DND-41 (cell line): ENCODE measurements at regions not wholly inside any gene's neighbourhood (a gene's known extent, or its start where the extent isn't known, plus 50 kb on each side); places are given as distances from the start of the nearest gene placed in this dataset.
A peak's percentile ranks its signal among the peaks of the same experiment; 100 is the strongest.

Experiments
- ATAC-seq: fragments of 200-7000 bp; cut with Tn5 transposase; 3 replicates; pipeline ENCODE4 v1.9.1; 2021; ENCODE audit warnings: low read depth; ENCODE audit not compliant: insufficient read depth
- DNase-seq: peaks from one replicate; pipeline ENCODE4 v3.0.0-alpha.2; 2020
- H2AFZ ChIP-seq: 2 replicates; pipeline ENCODE4 v1.6.0; 2012; ENCODE audit warnings: low read depth, low read length
- H3K27ac ChIP-seq: 2 replicates; pipeline ENCODE4 v1.5.1; 2012; ENCODE audit warnings: low read length, inconsistent platforms
- H3K27me3 ChIP-seq: fragments of 200-600 bp; sonication (generic); 2 replicates; pipeline ENCODE4 v1.6.0; 2012; ENCODE audit warnings: low read length, mild to moderate bottlenecking, inconsistent platforms; ENCODE audit not compliant: insufficient read depth, poor library complexity
- H3K36me3 ChIP-seq: 2 replicates; pipeline ENCODE4 v1.5.1; 2012; ENCODE audit warnings: low read length, inconsistent platforms; ENCODE audit not compliant: insufficient read depth
- H3K4me1 ChIP-seq: 2 replicates; pipeline ENCODE4 v1.5.1; 2012; ENCODE audit warnings: mild to moderate bottlenecking, low read length; ENCODE audit not compliant: insufficient read depth
- H3K4me2 ChIP-seq: 2 replicates; pipeline ENCODE4 v1.6.0; 2012; ENCODE audit warnings: mild to moderate bottlenecking, moderate library complexity, low read length, inconsistent platforms; ENCODE audit not compliant: insufficient read depth
- H3K4me3 ChIP-seq, 2 experiments: fragments of 200-600 bp in 1 of 2; shearing (Covaris generic) in 1 of 2; 2 replicates each; pipeline ENCODE4 v1.5.1; 2012 to 2016; ENCODE audit warnings: inconsistent platforms in 2 of 2, low read length in 2 of 2, mild to moderate bottlenecking in 2 of 2, low read depth in 1 of 2, moderate library complexity in 1 of 2
- H3K79me2 ChIP-seq: 2 replicates; pipeline ENCODE4 v1.6.0; 2012; ENCODE audit warnings: low read length, inconsistent platforms; ENCODE audit not compliant: insufficient read depth
- H3K9ac ChIP-seq: 2 replicates; pipeline ENCODE4 v1.6.0; 2012; ENCODE audit warnings: low read depth, mild to moderate bottlenecking, inconsistent platforms, low read length, moderate library complexity
- H3K9me3 ChIP-seq: 2 replicates; pipeline ENCODE4 v1.5.1; 2012; ENCODE audit warnings: low read length, moderate library complexity, mild to moderate bottlenecking, inconsistent platforms; ENCODE audit not compliant: insufficient read depth, severe bottlenecking
- H4K20me1 ChIP-seq: 2 replicates; pipeline ENCODE4 v1.6.0; 2012; ENCODE audit warnings: low read length; ENCODE audit not compliant: insufficient read depth
- EZH2 ChIP-seq: IDR thresholded peaks from 3 replicates; pipeline ENCODE4 v1.6.1; 2012; ENCODE audit warnings: borderline replicate concordance, low read depth, mild to moderate bottlenecking, moderate library complexity, low read length, inconsistent platforms; ENCODE audit not compliant: severe bottlenecking
- TF ChIP-seq, protein P1 (sequence below): IDR thresholded peaks from 2 replicates; pipeline ENCODE4 v1.5.1; 2012; ENCODE audit warnings: borderline replicate concordance, low read length, moderate library complexity, mild to moderate bottlenecking; ENCODE audit not compliant: poor library complexity, severe bottlenecking; ENCODE audit errors: extremely low read depth

DNA sequence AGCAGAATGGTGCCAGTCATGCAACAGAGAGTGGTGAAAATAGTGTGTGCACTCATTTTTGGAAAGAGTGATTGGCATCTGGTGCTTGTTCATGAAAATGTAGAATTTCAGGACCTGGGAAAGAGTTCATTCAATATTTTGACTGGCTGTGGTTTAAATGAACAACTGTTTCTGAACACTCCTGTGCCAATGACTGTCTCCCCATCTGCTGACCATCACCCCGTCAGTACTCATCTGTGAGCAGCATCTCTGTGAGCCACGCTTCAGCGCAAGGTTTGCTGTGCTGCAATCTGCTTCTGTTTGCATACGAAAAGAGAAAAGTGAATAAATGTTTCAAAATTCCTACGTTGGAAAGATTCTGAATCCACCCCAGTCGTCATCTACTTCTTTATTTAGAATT, 77.9 kb upstream of the RUNX1 start:
- no peak for DNase-seq
- H4K20me1 ChIP-seq: no peaks in the 10 kb centered on the region
- H3K9ac ChIP-seq: no peak overlapping the region
- H2AFZ ChIP-seq: no peak overlapping the region
- no peak overlapping the region for H3K4me2 ChIP-seq
- H3K36me3 ChIP-seq: no peaks in the 10 kb centered on the region
- H3K79me2 ChIP-seq: no peaks in the 10 kb centered on the region
- TF ChIP-seq, protein P1, sequence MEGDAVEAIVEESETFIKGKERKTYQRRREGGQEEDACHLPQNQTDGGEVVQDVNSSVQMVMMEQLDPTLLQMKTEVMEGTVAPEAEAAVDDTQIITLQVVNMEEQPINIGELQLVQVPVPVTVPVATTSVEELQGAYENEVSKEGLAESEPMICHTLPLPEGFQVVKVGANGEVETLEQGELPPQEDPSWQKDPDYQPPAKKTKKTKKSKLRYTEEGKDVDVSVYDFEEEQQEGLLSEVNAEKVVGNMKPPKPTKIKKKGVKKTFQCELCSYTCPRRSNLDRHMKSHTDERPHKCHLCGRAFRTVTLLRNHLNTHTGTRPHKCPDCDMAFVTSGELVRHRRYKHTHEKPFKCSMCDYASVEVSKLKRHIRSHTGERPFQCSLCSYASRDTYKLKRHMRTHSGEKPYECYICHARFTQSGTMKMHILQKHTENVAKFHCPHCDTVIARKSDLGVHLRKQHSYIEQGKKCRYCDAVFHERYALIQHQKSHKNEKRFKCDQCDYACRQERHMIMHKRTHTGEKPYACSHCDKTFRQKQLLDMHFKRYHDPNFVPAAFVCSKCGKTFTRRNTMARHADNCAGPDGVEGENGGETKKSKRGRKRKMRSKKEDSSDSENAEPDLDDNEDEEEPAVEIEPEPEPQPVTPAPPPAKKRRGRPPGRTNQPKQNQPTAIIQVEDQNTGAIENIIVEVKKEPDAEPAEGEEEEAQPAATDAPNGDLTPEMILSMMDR: no peak
- TF ChIP-seq EZH2: no peak
- no peak overlapping the region for H3K4me3 ChIP-seq
- ATAC-seq: no peak
- no peaks in the 10 kb centered on the region for H3K4me1 ChIP-seq
- H3K27ac ChIP-seq: no peak overlapping the region
- peaks cover 3% of the 10 kb centered on the region for H3K9me3 ChIP-seq
- H3K27me3 ChIP-seq: no peaks in the 10 kb centered on the region

DNA sequence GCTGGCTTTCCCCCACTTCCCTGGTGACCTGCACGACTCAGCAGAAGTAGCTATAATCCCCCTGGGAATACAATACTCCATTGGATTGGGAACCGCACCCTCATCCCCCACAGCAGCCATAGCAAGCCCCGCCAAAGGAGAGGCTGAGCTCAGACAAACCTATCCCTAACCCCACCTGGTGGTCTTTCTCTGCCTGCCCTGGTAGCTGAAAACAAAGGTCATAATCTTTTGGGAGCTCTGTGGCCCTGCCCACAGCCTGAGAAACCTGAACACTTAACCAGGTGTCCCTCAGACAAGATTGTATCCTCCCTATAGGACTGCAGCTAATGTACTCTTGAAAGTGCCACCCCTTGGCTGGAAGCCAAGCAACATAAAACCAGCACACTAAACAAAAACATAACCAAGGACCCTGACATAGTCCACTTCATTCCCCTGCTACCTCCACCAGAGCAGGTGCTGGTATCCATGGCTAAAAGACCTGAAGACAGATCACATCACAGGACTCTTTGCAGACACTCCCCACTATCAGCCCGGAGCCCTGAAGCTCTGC, 71.6 kb upstream of the RUNX1 start:
- Histone ChIP-seq H3K79me2 (no peaks in the 10 kb centered on the region), H3K36me3 (no peaks in the 10 kb centered on the region), H3K27me3 (no peaks in the 10 kb centered on the region), H4K20me1 (no peaks in the 10 kb centered on the region), H3K27ac (peak overlapping the region; percentile 22; the same call in 1 of the 2 replicates), H2AFZ (no peak overlapping the region), H3K4me3 (no peak overlapping the region), H3K4me1 (no peaks in the 10 kb centered on the region), H3K4me2 (no peak overlapping the region), H3K9ac (no peak overlapping the region), H3K9me3 (no peaks in the 10 kb centered on the region)
- DNase-seq (no peak), ATAC-seq (no peak)
- no peak for TF ChIP-seq EZH2
- TF ChIP-seq, protein P1: peak; percentile 10

DNA sequence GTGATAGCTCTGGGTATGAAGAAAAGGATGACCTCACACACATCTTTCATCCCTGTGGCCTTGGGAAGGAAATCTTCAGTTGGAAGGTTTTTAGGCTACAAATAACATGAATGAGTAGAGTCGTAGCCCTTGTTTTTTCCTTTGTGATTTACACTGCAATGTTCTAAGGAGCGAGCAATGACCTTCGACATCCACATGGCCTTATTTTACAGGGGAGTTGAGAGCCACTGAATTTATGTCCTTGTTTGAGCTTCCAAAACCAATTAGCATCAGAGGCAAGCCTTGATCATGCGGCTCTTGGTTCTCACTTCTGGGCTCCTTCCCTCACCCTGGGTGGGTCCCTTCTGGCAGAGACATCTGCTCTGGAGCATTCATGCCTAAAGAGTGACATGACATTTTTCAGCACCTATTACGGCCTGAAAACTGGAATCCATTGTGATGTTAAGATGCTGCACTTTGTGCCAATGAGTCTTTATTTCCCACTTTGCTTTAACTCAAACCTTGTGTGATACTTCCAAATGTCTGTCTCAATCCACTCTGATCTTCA, 70.5 kb upstream of the RUNX1 start:
- DNase-seq (no peak), ATAC-seq (no peak)
- Histone ChIP-seq H4K20me1 (no peaks in the 10 kb centered on the region), H3K4me1 (no peaks in the 10 kb centered on the region), H3K27ac (no peak overlapping the region), H3K9me3 (no peaks in the 10 kb centered on the region), H3K4me2 (no peak overlapping the region), H3K79me2 (no peaks in the 10 kb centered on the region), H3K4me3 (no peak overlapping the region), H3K36me3 (no peaks in the 10 kb centered on the region), H3K9ac (no peak overlapping the region), H3K27me3 (no peaks in the 10 kb centered on the region), H2AFZ (no peak overlapping the region)
- TF ChIP-seq, protein P1: no peak
- no peak for TF ChIP-seq EZH2
